Thyroid gland (tissue), 4 donors: ENCODE measurements at regions not wholly inside any gene's neighbourhood (a gene's known extent, or its start where the extent isn't known, plus 50 kb on each side); places are given as distances from the start of the nearest gene placed in this dataset.

ENCODE experiments used
- CTCF ChIP-seq, 6 experiments: fragments of 200-600 bp in 3 of 6; fragments of 450-650 bp in 3 of 6; sonication (generic) in 3 of 6; IDR thresholded peaks; one replicate each; pipeline ENCODE4 v1.5.1; 2016 to 2019; ENCODE audit warnings: antibody characterized with exemption in 6 of 6, mild to moderate bottlenecking in 2 of 6, inconsistent platforms in 1 of 6, moderate library complexity in 1 of 6
- POLR2A ChIP-seq, 2 donors: fragments of 450-650 bp; IDR thresholded peaks; one replicate each; pipeline ENCODE4 v1.6.1; 2017; ENCODE audit warnings: antibody characterized with exemption in 2 of 2, mild to moderate bottlenecking in 2 of 2, moderate library complexity in 1 of 2

- TF ChIP-seq CTCF (IDR thresholded peaks at IDR 0.05) = no peak
- TF ChIP-seq POLR2A (IDR thresholded peaks at IDR 0.05) = no peak
Observed at GRCh38 chr1:14451217-14451616, 147.3 kb upstream of the KAZN start.
